Naive B cell (primary cell): ENCODE measurements at regions not wholly inside any gene's neighbourhood (a gene's known extent, or its start where the extent isn't known, plus 50 kb on each side); places are given as distances from the start of the nearest gene placed in this dataset.

ENCODE experiments used
- ATAC-seq, 2 donors: fragments of 150-1000 bp; cut with Tn5 transposase; 2 replicates each; pipeline ENCODE4 v1.10.0; 2021; ENCODE audit warnings: low read depth in 2 of 2, mild to moderate bottlenecking in 2 of 2, moderate library complexity in 2 of 2
- DNase-seq: peaks from one replicate; pipeline ENCODE4 v3.0.0; 2022
- H3K27ac Mint-ChIP-seq, 6 donors: one replicate each; pipeline ENCODE4 v1.8.0; 2020 to 2022; ENCODE audit warnings: mild to moderate bottlenecking in 6 of 6, mixed read lengths in 6 of 6, moderate library complexity in 5 of 6, inconsistent platforms in 2 of 6
- H3K27me3 Mint-ChIP-seq, 3 donors: one replicate each; pipeline ENCODE4 v1.8.0; 2021 to 2022; ENCODE audit warnings: mixed read lengths in 3 of 3, mild to moderate bottlenecking in 1 of 3
- H3K36me3 Mint-ChIP-seq, 2 donors: one replicate each; pipeline ENCODE4 v1.8.0; 2020 to 2022; ENCODE audit warnings: mixed read lengths in 2 of 2, inconsistent platforms in 1 of 2, mild to moderate bottlenecking in 1 of 2
- H3K4me1 Mint-ChIP-seq, 3 donors: one replicate each; pipeline ENCODE4 v1.8.0; 2020 to 2022; ENCODE audit warnings: mixed read lengths in 3 of 3, inconsistent platforms in 1 of 3, mild to moderate bottlenecking in 1 of 3, moderate library complexity in 1 of 3
- H3K4me3 Mint-ChIP-seq, 8 donors: one replicate each; pipeline ENCODE4 v1.8.0; 2020 to 2022; ENCODE audit warnings: mild to moderate bottlenecking in 8 of 8, mixed read lengths in 8 of 8, moderate library complexity in 8 of 8, inconsistent platforms in 2 of 8
- H3K9me3 Mint-ChIP-seq, 7 donors: one replicate each; pipeline ENCODE4 v1.8.0; 2020 to 2022; ENCODE audit warnings: mixed read lengths in 7 of 7, mild to moderate bottlenecking in 5 of 7, inconsistent platforms in 2 of 7, moderate library complexity in 1 of 7

DNA sequence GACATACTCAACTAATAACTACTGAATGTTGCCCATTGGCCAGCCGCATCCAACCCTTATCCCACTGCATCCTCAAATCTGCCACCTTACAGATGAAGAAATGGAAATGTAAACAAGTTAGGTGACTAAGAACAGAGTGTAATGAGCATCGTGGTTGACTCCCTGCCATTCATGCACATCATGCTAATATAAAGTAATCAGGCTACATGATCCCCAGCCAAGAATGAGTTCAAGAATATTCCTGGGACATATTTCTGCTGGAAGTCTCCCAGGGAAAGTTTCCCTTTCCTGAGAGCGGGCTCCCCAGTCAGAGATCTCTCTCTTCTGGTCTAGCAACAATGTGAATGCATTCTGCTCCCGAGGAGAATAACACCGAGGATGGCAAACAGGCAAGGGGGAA, 55.9 kb upstream of the SERP2 start:
- Mint-ChIP-seq H3K27me3 (peaks cover 4 to 16% (median 7%) of the 10 kb centered on the region in 3 donors), H3K4me1 (no peaks in the 10 kb centered on the region), H3K27ac (no peak overlapping the region), H3K36me3 (peaks cover 0 to 8% of the 10 kb centered on the region in 2 donors), H3K9me3 (peaks cover 0 to 10% (median 4%) of the 10 kb centered on the region in 7 donors), H3K4me3 (no peak overlapping the region)
- DNase-seq, result no peak
- ATAC-seq, result no peak

GRCh38 chr13:44318161-44318560, 55.5 kb upstream of the SERP2 start:
- Mint-ChIP-seq H3K9me3 (peaks cover 0 to 10% (median 4%) of the 10 kb centered on the region in 7 donors), H3K27ac (no peak overlapping the region), H3K4me3 (no peak overlapping the region), H3K36me3 (peaks cover 0 to 8% of the 10 kb centered on the region in 2 donors), H3K27me3 (peaks cover 4 to 15% (median 7%) of the 10 kb centered on the region in 3 donors), H3K4me1 (no peaks in the 10 kb centered on the region)
- DNase-seq, result no peak
- ATAC-seq, result no peak

DNA sequence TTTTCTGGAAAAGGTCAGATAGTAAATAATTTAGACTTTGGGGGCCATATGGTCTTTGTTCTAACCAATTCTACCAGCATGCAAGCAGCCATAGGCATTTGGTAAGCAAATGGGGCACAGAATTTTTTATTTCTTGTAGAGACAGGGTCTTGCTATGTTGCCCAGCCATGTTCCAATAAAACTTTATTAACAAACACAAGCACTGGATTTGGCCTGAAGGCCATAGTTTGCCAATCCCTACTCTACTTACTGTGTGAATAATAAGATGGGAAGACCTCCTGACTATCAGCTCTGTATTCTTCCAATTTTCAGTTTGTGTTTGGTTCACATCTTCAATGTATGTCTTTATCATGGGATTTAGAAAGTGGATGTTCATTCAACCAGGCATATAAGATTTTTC, 53.0 kb upstream of the SERP2 start:
- H3K4me1 Mint-ChIP-seq, result no peaks in the 10 kb centered on the region
- H3K36me3 Mint-ChIP-seq, result peaks cover 0 to 8% of the 10 kb centered on the region in 2 donors
- peaks cover 4 to 12% (median 10%) of the 10 kb centered on the region in 3 donors for H3K27me3 Mint-ChIP-seq
- DNase-seq (no peak), ATAC-seq (no peak)
- H3K4me3 Mint-ChIP-seq, result no peak overlapping the region
- H3K9me3 Mint-ChIP-seq, result peaks cover 0 to 10% (median 4%) of the 10 kb centered on the region in 7 donors
- H3K27ac Mint-ChIP-seq, result no peak overlapping the region

DNA sequence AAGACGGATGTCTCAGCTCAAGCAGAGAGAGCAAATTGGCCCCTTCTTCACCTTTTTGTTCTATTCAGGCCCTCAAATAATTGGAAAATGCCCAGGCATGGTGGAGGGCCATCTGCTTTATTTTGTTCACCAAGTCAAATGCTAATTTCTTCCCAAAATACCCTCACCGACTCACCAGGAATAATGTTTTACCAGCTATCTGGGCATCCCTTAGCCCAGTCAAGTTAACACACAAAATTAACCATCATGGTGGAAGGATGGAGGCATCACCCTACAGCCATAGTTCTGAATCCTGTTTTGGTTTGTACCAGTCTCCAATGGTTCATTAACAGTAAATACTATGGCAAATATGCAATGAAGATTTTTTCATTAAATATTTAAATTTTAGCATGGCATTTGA, 51.7 kb upstream of the SERP2 start:
- H3K36me3 Mint-ChIP-seq, result peaks cover 0 to 8% of the 10 kb centered on the region in 2 donors
- DNase-seq, result no peak
- H3K27me3 Mint-ChIP-seq, result peaks cover 0 to 17% (median 16%) of the 10 kb centered on the region in 3 donors
- H3K4me3 Mint-ChIP-seq, result no peak overlapping the region
- no peak for ATAC-seq
- no peaks in the 10 kb centered on the region for H3K4me1 Mint-ChIP-seq
- H3K27ac Mint-ChIP-seq, result no peak overlapping the region
- H3K9me3 Mint-ChIP-seq, result peaks cover 0 to 10% (median 4%) of the 10 kb centered on the region in 7 donors

DNA sequence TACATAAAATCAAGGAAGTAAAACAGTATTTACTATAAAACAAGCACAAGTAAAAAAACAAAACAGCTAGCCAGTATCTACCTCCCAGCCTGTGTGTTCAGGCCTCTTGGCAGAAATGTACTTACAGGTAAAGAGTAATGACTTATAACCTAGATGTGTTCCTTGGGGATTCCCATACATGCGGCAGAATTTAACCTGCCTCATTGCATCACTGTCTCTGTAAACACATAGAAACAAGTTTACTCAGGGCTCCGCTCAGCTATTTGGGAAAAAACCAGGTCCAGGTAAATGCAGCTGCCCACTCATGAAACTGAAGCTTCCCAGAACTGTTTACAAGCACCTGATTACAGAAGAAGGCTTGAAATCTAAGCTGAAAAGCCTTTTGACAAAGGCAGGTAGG, 50.7 kb upstream of the SERP2 start:
- Mint-ChIP-seq H3K36me3 (peaks cover 0 to 8% of the 10 kb centered on the region in 2 donors), H3K4me1 (no peaks in the 10 kb centered on the region), H3K27me3 (peaks cover 0 to 11% (median 11%) of the 10 kb centered on the region in 3 donors), H3K4me3 (no peak overlapping the region), H3K27ac (no peak overlapping the region), H3K9me3 (peaks cover 0 to 10% (median 4%) of the 10 kb centered on the region in 7 donors)
- ATAC-seq (no peak), DNase-seq (no peak)

GRCh38 chr13:44323754-44324153, 49.9 kb upstream of the SERP2 start:
- Mint-ChIP-seq H3K27ac (peak overlapping the region in 1 of 6 donors; percentile 27), H3K36me3 (peaks cover 0 to 8% of the 10 kb centered on the region in 2 donors), H3K9me3 (peaks cover 0 to 13% (median 5%) of the 10 kb centered on the region in 7 donors), H3K4me3 (no peak overlapping the region), H3K4me1 (no peaks in the 10 kb centered on the region), H3K27me3 (peaks cover 1 to 10% (median 10%) of the 10 kb centered on the region in 3 donors)
- no peak for DNase-seq
- ATAC-seq, result no peak
